Islet precursor cell (in vitro differentiated cells): ENCODE measurements at regions not wholly inside any gene's neighbourhood (a gene's known extent, or its start where the extent isn't known, plus 50 kb on each side); places are given as distances from the start of the nearest gene placed in this dataset.
A peak's percentile ranks its signal among the peaks of the same experiment; 100 is the strongest.
"Not testable (repeated sequence)": the region's sequence is repeated elsewhere in the genome, so short reads cannot be mapped to it uniquely, and the experiment has no call there.

Experiments used
- DNase-seq: peaks from one replicate; pipeline ENCODE4 v3.0.0-alpha.2; 2018

DNA sequence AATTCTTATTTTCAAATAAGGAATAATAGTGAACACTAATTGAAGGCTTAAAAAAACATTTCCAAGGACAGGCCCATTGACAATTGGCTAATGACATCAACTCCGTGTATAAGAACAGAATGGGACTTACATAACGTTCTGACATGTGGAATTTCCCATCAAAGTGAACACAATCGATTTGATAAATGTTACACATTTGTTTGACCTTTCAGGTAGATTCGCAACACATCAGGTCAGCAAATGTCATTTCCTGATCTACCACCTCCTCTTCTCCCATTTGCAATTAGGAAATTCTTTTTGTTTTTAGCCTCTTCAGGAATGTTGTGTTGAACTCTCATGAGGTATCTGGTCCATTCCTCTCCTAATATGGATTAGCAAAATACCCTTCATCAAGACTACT is 292.9 kb upstream of the SLC14A2 start:
- no peak for DNase-seq

- no peak for DNase-seq
Measured at GRCh38 chr18:45324101-45324494, 291.2 kb upstream of the SLC14A2 start.

DNA sequence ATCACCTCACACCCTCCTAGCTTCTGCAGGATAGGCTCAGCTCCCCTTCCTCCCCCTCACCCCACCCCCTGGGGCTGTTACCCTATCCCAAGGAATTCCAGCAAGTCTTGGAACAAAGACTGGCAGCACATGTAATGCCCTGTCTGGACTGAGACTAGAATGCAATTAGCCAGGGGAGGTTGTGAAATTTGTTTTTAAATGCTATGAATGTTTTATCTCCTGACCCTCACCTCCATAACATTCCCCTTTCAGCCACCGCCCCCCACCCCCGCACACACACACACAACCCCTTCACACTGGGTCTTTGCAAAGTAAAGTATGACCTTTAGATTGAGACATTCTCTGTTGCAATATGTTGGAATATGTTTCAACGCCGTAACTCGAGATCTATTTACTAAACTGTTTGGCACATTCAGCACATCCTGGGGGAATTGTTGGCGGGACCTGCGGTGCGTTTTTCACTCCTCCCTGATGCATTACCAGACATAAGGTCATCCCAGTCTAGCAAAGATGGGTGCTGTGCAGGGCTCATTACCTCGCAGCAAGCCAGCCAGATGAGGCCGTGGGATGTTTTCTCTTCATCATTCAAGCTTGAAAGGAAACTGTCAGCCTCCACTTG is 290.7 kb upstream of the SLC14A2 start:
- DNase-seq, result peak; percentile 88

GRCh38 chr18:45325778-45326177 is 289.5 kb upstream of the SLC14A2 start:
- no peak for DNase-seq

GRCh38 chr18:45326505-45326904 is 288.8 kb upstream of the SLC14A2 start:
- DNase-seq, result no peak

- no peak for DNase-seq
Measured at GRCh38 chr18:45328296-45328695, 287.0 kb upstream of the SLC14A2 start.

DNA sequence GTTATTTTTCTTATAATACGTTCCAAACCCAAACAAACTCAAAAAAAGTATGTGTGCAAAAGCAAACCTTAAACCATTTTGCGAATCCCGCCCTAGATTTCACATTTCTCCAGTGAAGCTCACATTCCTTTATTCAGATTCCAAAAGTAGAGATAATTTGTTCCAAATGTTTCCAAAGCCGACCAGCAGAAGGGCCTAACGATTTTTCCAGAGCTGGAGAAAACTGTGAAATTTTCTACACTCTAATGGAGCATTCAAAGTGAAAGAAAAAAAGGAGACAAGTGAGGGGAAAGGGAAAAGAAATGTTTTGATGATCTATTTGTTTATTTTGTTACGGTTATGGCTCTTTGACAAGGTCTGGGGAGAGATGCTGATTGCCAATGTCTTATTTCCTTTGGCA is 286.5 kb upstream of the SLC14A2 start:
- no peak for DNase-seq

GRCh38 chr18:45329316-45329715 is 286.0 kb upstream of the SLC14A2 start:
- DNase-seq, result no peak

DNA sequence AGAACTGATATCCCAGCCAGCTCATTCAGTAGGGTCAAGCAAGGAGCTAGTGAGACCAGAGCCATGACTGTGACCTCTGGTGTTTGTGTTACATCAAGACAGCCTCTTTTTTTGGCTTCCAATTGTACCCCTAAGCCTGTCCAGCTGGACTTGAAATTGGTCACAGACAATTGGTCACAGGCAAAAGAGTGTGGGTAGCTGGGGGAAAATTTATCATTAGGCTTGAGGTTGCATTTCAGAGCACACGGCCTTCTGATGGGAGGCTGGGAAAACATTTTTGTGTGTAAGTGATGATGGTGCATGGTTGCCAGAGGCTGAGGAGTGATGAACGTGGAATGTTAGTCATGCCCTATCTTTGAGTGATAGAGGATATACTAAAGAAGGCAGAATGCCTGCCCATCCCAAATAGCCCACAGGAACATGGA is 285.1 kb upstream of the SLC14A2 start:
- no peak for DNase-seq

- no peak for DNase-seq
Measured at GRCh38 chr18:45332871-45333270, 282.4 kb upstream of the SLC14A2 start.

- DNase-seq, result no peak
Measured at GRCh38 chr18:45334191-45334590, 281.1 kb upstream of the SLC14A2 start.

- DNase-seq, result peak; percentile 77
Measured at GRCh38 chr18:45335282-45336043, 279.8 kb upstream of the SLC14A2 start.

GRCh38 chr18:45336448-45336847 is 278.8 kb upstream of the SLC14A2 start:
- DNase-seq, result no peak

DNA sequence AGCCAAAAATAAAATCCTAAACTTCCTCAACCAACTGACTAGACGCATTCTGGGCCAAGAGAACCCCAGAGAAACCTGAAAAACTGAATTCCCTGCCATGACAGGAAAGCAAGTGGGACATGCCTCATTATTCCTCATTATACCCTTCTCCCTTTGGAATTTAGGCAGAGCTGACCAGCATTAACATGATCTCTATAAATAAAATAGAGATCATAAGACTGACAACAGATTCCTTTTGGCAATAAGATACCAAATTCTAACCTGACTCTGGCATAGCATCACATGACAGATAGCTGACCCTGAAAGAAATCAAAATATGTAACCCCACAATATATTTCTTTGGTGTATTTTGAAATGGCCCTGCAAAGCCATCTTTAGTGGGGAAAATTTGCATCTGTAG is 277.8 kb upstream of the SLC14A2 start:
- DNase-seq, result no peak

GRCh38 chr18:45339810-45340550 is 275.3 kb upstream of the SLC14A2 start:
- no peak for DNase-seq

DNA sequence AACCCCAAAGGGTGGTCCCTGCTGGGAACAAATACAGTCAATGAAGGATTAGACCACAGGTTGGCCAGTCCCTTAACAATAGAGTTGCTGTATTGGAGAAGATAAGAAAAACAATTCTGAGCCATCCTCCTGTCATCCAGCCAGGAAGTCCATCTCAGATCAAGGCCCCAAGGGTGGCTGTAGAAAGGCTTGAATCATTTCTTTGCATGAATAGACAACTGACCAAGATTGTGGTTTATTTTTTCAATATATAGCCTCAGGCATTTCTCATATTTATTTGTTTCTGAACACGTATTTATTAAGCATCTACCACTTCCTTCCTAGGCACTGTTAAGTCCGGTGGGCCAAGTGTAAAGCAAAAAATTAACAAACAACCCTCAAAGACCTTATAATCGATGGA is 274.4 kb upstream of the SLC14A2 start:
- DNase-seq, result no peak

DNA sequence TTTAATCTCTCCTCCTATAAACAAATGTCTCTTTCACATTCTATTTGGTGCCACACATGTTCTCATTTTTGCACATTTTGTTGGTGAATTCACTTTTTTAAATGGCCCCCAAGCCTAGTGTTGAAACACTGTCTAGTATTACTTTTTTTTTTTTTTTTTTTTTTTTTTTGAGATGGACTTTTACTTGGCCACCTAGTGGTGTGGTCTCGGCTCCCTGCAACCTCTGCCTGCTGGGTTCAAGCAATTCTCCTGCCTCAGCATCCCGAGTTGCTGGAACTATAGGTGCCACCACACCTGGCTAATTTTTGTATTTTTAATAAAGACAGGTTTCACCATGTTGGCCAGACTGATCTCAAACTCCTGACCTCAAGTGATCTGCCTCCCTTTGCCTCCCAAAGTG is 273.8 kb upstream of the SLC14A2 start:
- DNase-seq, result no peak

GRCh38 chr18:45342166-45342565 is 273.1 kb upstream of the SLC14A2 start:
- DNase-seq, result no peak

GRCh38 chr18:45342653-45343052 is 272.6 kb upstream of the SLC14A2 start:
- DNase-seq, result no peak

- no peak for DNase-seq
Measured at GRCh38 chr18:45343365-45343764, 271.9 kb upstream of the SLC14A2 start.

DNA sequence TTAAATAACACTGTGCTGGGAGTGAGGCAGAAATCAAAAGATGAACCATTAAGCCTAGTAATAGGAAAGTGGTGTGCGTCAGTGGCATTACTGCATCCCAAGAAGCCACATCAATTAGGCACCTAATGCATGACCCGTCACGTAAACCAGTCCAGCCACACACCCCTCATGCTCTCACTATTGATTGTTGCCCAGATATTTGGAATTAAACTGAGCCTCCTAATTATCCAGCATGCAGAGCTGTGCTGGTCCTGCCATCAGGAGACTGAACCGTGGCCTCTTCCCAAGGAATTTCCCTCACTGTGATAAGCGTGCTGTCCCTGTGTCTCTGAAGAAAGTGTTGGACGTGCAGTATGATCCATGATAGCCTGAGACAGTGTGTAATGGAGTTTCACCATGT is 270.6 kb upstream of the SLC14A2 start:
- DNase-seq, result not testable (repeated sequence)

- DNase-seq, result no peak
Measured at GRCh38 chr18:45349019-45349418, 266.3 kb upstream of the SLC14A2 start.

- DNase-seq, result no peak
Measured at GRCh38 chr18:45349467-45349866, 265.8 kb upstream of the SLC14A2 start.
